ENCODE measurements at regions not wholly inside any gene's neighbourhood (a gene's known extent, or its start where the extent isn't known, plus 50 kb on each side); places are given as distances from the start of the nearest gene placed in this dataset.

- no peaks in the 10 kb centered on the region for H3K27me3 ChIP-seq (ENCODE audit: insufficient read depth, low read depth, severe bottlenecking)
- DNase-seq = no peak
- TF ChIP-seq CTCF (IDR thresholded peaks at IDR 0.05; ENCODE audit: low read depth, low read length) = no peak
- H3K27ac ChIP-seq = no peak overlapping the region
- H3K36me3 ChIP-seq = no peaks in the 10 kb centered on the region
- no peaks in the 10 kb centered on the region for H3K9me3 ChIP-seq (ENCODE audit: severe bottlenecking)
- H3K4me3 ChIP-seq (ENCODE audit: low read depth, low read length) = no peak overlapping the region
These were observed 189.7 kb downstream of the TMEM132E start for GRCh38 chr17:34769049-34769448.

- no peak for TF ChIP-seq CTCF (IDR thresholded peaks at IDR 0.05; ENCODE audit: low read depth, low read length)
- no peaks in the 10 kb centered on the region for H3K27me3 ChIP-seq (ENCODE audit: insufficient read depth, low read depth, severe bottlenecking)
- no peak overlapping the region for H3K4me3 ChIP-seq (ENCODE audit: low read depth, low read length)
- no peaks in the 10 kb centered on the region for H3K36me3 ChIP-seq
- no peak for DNase-seq
- H3K9me3 ChIP-seq (ENCODE audit: severe bottlenecking) = no peaks in the 10 kb centered on the region
- no peak overlapping the region for H3K27ac ChIP-seq
These were observed 185.9 kb downstream of the TMEM132E start for GRCh38 chr17:34765291-34765690.

- no peak for DNase-seq
- H3K27me3 ChIP-seq (ENCODE audit: insufficient read depth, low read depth, severe bottlenecking) = no peaks in the 10 kb centered on the region
- H3K9me3 ChIP-seq (ENCODE audit: severe bottlenecking) = no peaks in the 10 kb centered on the region
- TF ChIP-seq CTCF (IDR thresholded peaks at IDR 0.05; ENCODE audit: low read depth, low read length) = no peak
- no peaks in the 10 kb centered on the region for H3K36me3 ChIP-seq
- no peak overlapping the region for H3K27ac ChIP-seq
- no peak overlapping the region for H3K4me3 ChIP-seq (ENCODE audit: low read depth, low read length)
These were observed 185.3 kb downstream of the TMEM132E start for GRCh38 chr17:34764716-34765115.

GRCh38 chr17:34763728-34764665 is 184.6 kb downstream of the TMEM132E start:
- DNase-seq = peak; percentile 46
- TF ChIP-seq CTCF (IDR thresholded peaks at IDR 0.05; ENCODE audit: low read depth, low read length) = no peak

GRCh38 chr17:34762078-34762477 is 182.7 kb downstream of the TMEM132E start:
- Histone ChIP-seq H3K27me3 (ENCODE audit: insufficient read depth, low read depth, severe bottlenecking) (no peaks in the 10 kb centered on the region), H3K27ac (no peak overlapping the region)

More at GRCh38 chr17:34763728-34764665, 184.6 kb downstream of the TMEM132E start:
- no peak overlapping the region for H3K27ac ChIP-seq
- H3K27me3 ChIP-seq (ENCODE audit: insufficient read depth, low read depth, severe bottlenecking) = no peaks in the 10 kb centered on the region
- no peak overlapping the region for H3K4me3 ChIP-seq (ENCODE audit: low read depth, low read length)
- no peaks in the 10 kb centered on the region for H3K36me3 ChIP-seq
- H3K9me3 ChIP-seq (ENCODE audit: severe bottlenecking) = no peaks in the 10 kb centered on the region

More at GRCh38 chr17:34762078-34762477, 182.7 kb downstream of the TMEM132E start:
- DNase-seq = no peak
- Histone ChIP-seq H3K36me3 (no peaks in the 10 kb centered on the region), H3K4me3 (ENCODE audit: low read depth, low read length) (no peak overlapping the region), H3K9me3 (ENCODE audit: severe bottlenecking) (no peaks in the 10 kb centered on the region)
- TF ChIP-seq CTCF (IDR thresholded peaks at IDR 0.05; ENCODE audit: low read depth, low read length) = no peak

Measured in WERI-Rb-1 (cell line).